Osteoblast (primary cell): ENCODE measurements at regions not wholly inside any gene's neighbourhood (a gene's known extent, or its start where the extent isn't known, plus 50 kb on each side); places are given as distances from the start of the nearest gene placed in this dataset.

Source experiments
- DNase-seq: peaks from one replicate; pipeline ENCODE4 v3.0.0; 2011; ENCODE audit warnings: low spot score, mixed read lengths; ENCODE audit not compliant: insufficient read length; ENCODE audit errors: missing footprints
- H2AFZ ChIP-seq: 2 replicates; pipeline ENCODE4 v1.6.0; 2011; ENCODE audit warnings: mild to moderate bottlenecking, low read length
- H3K27ac ChIP-seq: 2 replicates; pipeline ENCODE4 v1.5.1; 2011; ENCODE audit warnings: mild to moderate bottlenecking, low read depth, low read length, moderate library complexity
- H3K27me3 ChIP-seq: 2 replicates; pipeline ENCODE4 v1.6.0; 2012; ENCODE audit warnings: mild to moderate bottlenecking, control low read depth, inconsistent platforms, low read length, moderate library complexity; ENCODE audit not compliant: insufficient read depth
- H3K36me3 ChIP-seq: 2 replicates; pipeline ENCODE4 v1.5.1; 2011; ENCODE audit warnings: mild to moderate bottlenecking, low read length, control low read depth, moderate library complexity; ENCODE audit not compliant: insufficient read depth
- H3K4me1 ChIP-seq: 2 replicates; pipeline ENCODE4 v1.5.1; 2011; ENCODE audit warnings: mild to moderate bottlenecking, low read length, control low read depth, moderate library complexity; ENCODE audit not compliant: insufficient read depth
- H3K4me2 ChIP-seq: 2 replicates; pipeline ENCODE4 v1.6.0; 2011; ENCODE audit warnings: mild to moderate bottlenecking, low read length; ENCODE audit not compliant: insufficient read depth
- H3K4me3 ChIP-seq: fragments of 200-600 bp; sonication (generic); 3 replicates; pipeline ENCODE4 v1.5.1; 2012; ENCODE audit warnings: mild to moderate bottlenecking, low read length, inconsistent platforms; ENCODE audit not compliant: insufficient read depth
- H3K79me2 ChIP-seq: 2 replicates; pipeline ENCODE4 v1.6.0; 2012; ENCODE audit warnings: mild to moderate bottlenecking, low read length, control low read depth, inconsistent platforms; ENCODE audit not compliant: insufficient read depth
- H3K9me3 ChIP-seq: 2 replicates; pipeline ENCODE4 v1.5.1; 2011; ENCODE audit warnings: low read depth, low read length, control low read depth
- H4K20me1 ChIP-seq: 2 replicates; pipeline ENCODE4 v1.6.0; 2012; ENCODE audit warnings: mild to moderate bottlenecking, low read length, control low read depth; ENCODE audit not compliant: insufficient read depth
- CTCF ChIP-seq: IDR thresholded peaks from 2 replicates; pipeline ENCODE4 v1.5.1; 2011; ENCODE audit warnings: mild to moderate bottlenecking, low read depth, low read length, moderate library complexity; ENCODE audit errors: extremely low read depth

GRCh38 chr9:80502306-80502705, 930.5 kb downstream of the TLE4 start:
- H3K4me3 ChIP-seq: no peak overlapping the region
- no peak for TF ChIP-seq CTCF
- no peak overlapping the region for H3K27ac ChIP-seq
- H3K4me1 ChIP-seq: no peaks in the 10 kb centered on the region
- no peaks in the 10 kb centered on the region for H3K79me2 ChIP-seq
- no peak for DNase-seq
- no peaks in the 10 kb centered on the region for H3K27me3 ChIP-seq
- H2AFZ ChIP-seq: no peak overlapping the region
- H3K36me3 ChIP-seq: no peaks in the 10 kb centered on the region
- H4K20me1 ChIP-seq: no peaks in the 10 kb centered on the region
- no peak overlapping the region for H3K4me2 ChIP-seq
- H3K9me3 ChIP-seq: no peaks in the 10 kb centered on the region

- Histone ChIP-seq H4K20me1 (no peaks in the 10 kb centered on the region), H3K4me2 (no peak overlapping the region), H3K4me3 (no peak overlapping the region), H3K36me3 (no peaks in the 10 kb centered on the region), H3K27ac (no peak overlapping the region), H3K79me2 (no peaks in the 10 kb centered on the region), H3K27me3 (no peaks in the 10 kb centered on the region), H3K4me1 (no peaks in the 10 kb centered on the region), H2AFZ (no peak overlapping the region), H3K9me3 (no peaks in the 10 kb centered on the region)
- DNase-seq: no peak
- no peak for TF ChIP-seq CTCF
Observed at GRCh38 chr9:80501635-80502034, 929.9 kb downstream of the TLE4 start.

- TF ChIP-seq CTCF: no peak
- Histone ChIP-seq H3K27me3 (no peaks in the 10 kb centered on the region), H3K36me3 (no peaks in the 10 kb centered on the region), H3K79me2 (no peaks in the 10 kb centered on the region), H3K4me2 (no peak overlapping the region), H4K20me1 (no peaks in the 10 kb centered on the region), H3K4me3 (no peak overlapping the region), H3K4me1 (no peaks in the 10 kb centered on the region), H2AFZ (no peak overlapping the region), H3K9me3 (no peaks in the 10 kb centered on the region), H3K27ac (no peak overlapping the region)
- no peak for DNase-seq
Observed at GRCh38 chr9:80500300-80500699, 928.5 kb downstream of the TLE4 start.

- no peak for TF ChIP-seq CTCF
- no peak overlapping the region for H2AFZ ChIP-seq
- H3K27ac ChIP-seq: no peak overlapping the region
- no peak for DNase-seq
- H3K36me3 ChIP-seq: no peaks in the 10 kb centered on the region
- H3K9me3 ChIP-seq: no peaks in the 10 kb centered on the region
- no peaks in the 10 kb centered on the region for H3K27me3 ChIP-seq
- no peaks in the 10 kb centered on the region for H3K79me2 ChIP-seq
- no peak overlapping the region for H3K4me2 ChIP-seq
- H3K4me1 ChIP-seq: no peaks in the 10 kb centered on the region
- no peak overlapping the region for H3K4me3 ChIP-seq
- no peaks in the 10 kb centered on the region for H4K20me1 ChIP-seq
Observed at GRCh38 chr9:80498001-80498555, 926.3 kb downstream of the TLE4 start.
